ENCODE measurements at regions not wholly inside any gene's neighbourhood (a gene's known extent, or its start where the extent isn't known, plus 50 kb on each side); places are given as distances from the start of the nearest gene placed in this dataset.

- TF ChIP-seq CTCF (optimal IDR thresholded peaks at IDR 0.05 in 1 of 3, IDR thresholded peaks at IDR 0.05 in 1 of 3, conservative IDR thresholded peaks at IDR 0.05 in 1 of 3; ENCODE audit: extremely low read depth in 1 of 3, insufficient read depth in 2 of 3, low read length in 3 of 3): no peak
- no peak for TF ChIP-seq EZH2 (IDR thresholded peaks at IDR 0.05; ENCODE audit: low read length)
These were observed 160.3 kb downstream of the MN1 start for GRCh38 chr22:27641049-27641795.

Measured in keratinocyte (primary cell).